ENCODE measurements at regions not wholly inside any gene's neighbourhood (a gene's known extent, or its start where the extent isn't known, plus 50 kb on each side); places are given as distances from the start of the nearest gene placed in this dataset.

GRCh38 chr5:171701100-171701541 is 84.5 kb upstream of the SMIM23 start:
- DNase-seq (ENCODE audit: low read depth in 1 of 2, low spot score in 2 of 2) (no peak), FAIRE-seq (no peak)
- H2BK5ac ChIP-seq (ENCODE audit: low read depth, low read length) = no peak overlapping the region
- 89% methylated on average over 10 of the region's 10 CpGs; no CpG with 5 or more reads in 1 of the 2 experiments for WGBS, 2 experiments (ENCODE audit: extremely low coverage in 1 of 2, insufficient coverage in 1 of 2, insufficient read length in 1 of 2, insufficient replicate concordance in 2 of 2, low coverage in 1 of 2, low lambda C conversion rate in 2 of 2, missing lambda C conversion rate in 1 of 2)
- H2BK15ac ChIP-seq (ENCODE audit: low read length) = no peak overlapping the region
- no peak overlapping the region for H2BK120ac ChIP-seq (replicated peaks; ENCODE audit: low read depth, low read length)
- H3K79me1 ChIP-seq (ENCODE audit: low read depth, low read length) = no peaks in the 10 kb centered on the region
- no peak overlapping the region for H3K4me2 ChIP-seq (ENCODE audit: insufficient read depth in 1 of 2, low read depth in 2 of 2, low read length in 2 of 2)
- H3K18ac ChIP-seq (ENCODE audit: extremely low read depth, low read length) = no peak overlapping the region
- peaks cover 0 to 4% (median 0%) of the 10 kb centered on the region in 4 experiments; a peak in 2 of 7 replicates for H3K27me3 ChIP-seq (replicated peaks in 1 of 4; ENCODE audit: control insufficient read depth in 3 of 4, extremely low read depth in 1 of 4, insufficient read depth in 3 of 4, low read length in 3 of 4)
- no peak overlapping the region for H4K5ac ChIP-seq (ENCODE audit: insufficient read length, low read depth, low read length)
- no peak overlapping the region for H3K23ac ChIP-seq (ENCODE audit: insufficient read length)
- CTCF ChIA-PET (ENCODE audit: partially characterized antibody) = interaction anchor here (1.1 to 1.4 kb wide), 2 partner anchors 21 to 61 kb away, joined by 3 read pairs; no protein-coding TSS in a partner anchor
- H3K56ac ChIP-seq (replicated peaks; ENCODE audit: insufficient read length, low read depth, low read length) = no peak overlapping the region
- no peak overlapping the region for H2AK5ac ChIP-seq (ENCODE audit: low read depth, low read length)
- no peak overlapping the region for H2BK12ac ChIP-seq (ENCODE audit: low read depth, low read length)
- no peak overlapping the region for H3K27ac ChIP-seq (ENCODE audit: low read depth, low read length)
- no peak overlapping the region for H3K4ac ChIP-seq (replicated peaks; ENCODE audit: insufficient read length, low read depth, low read length)
- H4K8ac ChIP-seq (ENCODE audit: extremely low read depth, insufficient read depth, low read length) = no peak overlapping the region
- H3K4me1 ChIP-seq (replicated peaks in 1 of 4; ENCODE audit: control insufficient read depth in 3 of 4, insufficient read depth in 4 of 4, low read length in 3 of 4) = peaks cover 0 to 3% (median 1%) of the 10 kb centered on the region in 4 experiments; a peak in 1 of 7 replicates
- no peak for TF ChIP-seq CTBP2 (IDR thresholded peaks at IDR 0.05; ENCODE audit: borderline replicate concordance, insufficient read depth, insufficient read length, low read length)
- H3K23me2 ChIP-seq (ENCODE audit: low read depth, low read length) = 0 out of 2 replicates have a peak, but pooled peaks cover 2% of the 10 kb centered on the region
- no peaks in the 10 kb centered on the region for H3K36me3 ChIP-seq (ENCODE audit: control insufficient read depth in 2 of 4, insufficient read depth in 4 of 4, low read length in 3 of 4)
- POLR2A ChIA-PET (ENCODE audit: partially characterized antibody) = no interaction called here
- H4K91ac ChIP-seq (replicated peaks; ENCODE audit: insufficient read length, low read length) = no peak overlapping the region
- no peak overlapping the region for H3K14ac ChIP-seq (ENCODE audit: insufficient read length)
- no peak overlapping the region for H2AFZ ChIP-seq (ENCODE audit: low read length)
- H3K9ac ChIP-seq (replicated peaks in 1 of 4; ENCODE audit: extremely low read depth in 1 of 4, low read depth in 3 of 4, low read length in 3 of 4) = no peak overlapping the region
- H3K79me2 ChIP-seq (ENCODE audit: control insufficient read depth in 1 of 2, insufficient read depth in 2 of 2, low read length in 2 of 2) = no peaks in the 10 kb centered on the region
- H4K20me1 ChIP-seq (replicated peaks in 1 of 2; ENCODE audit: control insufficient read depth in 1 of 2, insufficient read depth in 2 of 2, low read length in 2 of 2) = no peaks in the 10 kb centered on the region
- no peak overlapping the region for H3K4me3 ChIP-seq (ENCODE audit: extremely low read depth in 1 of 4, insufficient read depth in 2 of 4, low read depth in 3 of 4, low read length in 4 of 4)
- H2BK20ac ChIP-seq (ENCODE audit: low read length) = no peak overlapping the region
- H3K9me3 ChIP-seq (ENCODE audit: insufficient read depth in 2 of 2, low read depth in 1 of 2, low read length in 1 of 2) = no peaks in the 10 kb centered on the region

Data from H1 (cell line).